H9 (cell line): ENCODE measurements at regions not wholly inside any gene's neighbourhood (a gene's known extent, or its start where the extent isn't known, plus 50 kb on each side); places are given as distances from the start of the nearest gene placed in this dataset.

Source experiments
- DNase-seq: peaks from one replicate; pipeline ENCODE4 v3.0.0-alpha.2; 2017
- H2AFZ ChIP-seq: one replicate; pipeline ENCODE4 v1.6.1; 2013; ENCODE audit warnings: mild to moderate bottlenecking, low read length, control low read depth, moderate library complexity
- H2AK5ac ChIP-seq: 2 replicates; pipeline ENCODE4 v1.6.1; 2013; ENCODE audit warnings: low read length, control low read depth, mixed read lengths; ENCODE audit not compliant: insufficient read length
- H2BK120ac ChIP-seq: one replicate; pipeline ENCODE4 v1.6.1; 2013; ENCODE audit warnings: low read depth, mild to moderate bottlenecking, low read length, control low read depth, inconsistent platforms; ENCODE audit not compliant: poor library complexity, severe bottlenecking
- H2BK12ac ChIP-seq: 2 replicates; pipeline ENCODE4 v1.6.1; 2013; ENCODE audit warnings: low read length, control low read depth, mixed read lengths, low read depth; ENCODE audit not compliant: insufficient read length
- H2BK15ac ChIP-seq: 2 replicates; pipeline ENCODE4 v1.6.1; 2013; ENCODE audit warnings: low read depth, low read length, control low read depth
- H2BK20ac ChIP-seq: one replicate; pipeline ENCODE4 v1.6.1; 2013; ENCODE audit warnings: low read depth, mild to moderate bottlenecking, low read length, control low read depth, inconsistent platforms; ENCODE audit not compliant: poor library complexity, severe bottlenecking
- H2BK5ac ChIP-seq: 2 replicates; pipeline ENCODE4 v1.6.1; 2013; ENCODE audit warnings: low read length, control low read depth, mixed read lengths; ENCODE audit not compliant: insufficient read length
- H3K14ac ChIP-seq: 2 replicates; pipeline ENCODE4 v1.6.1; 2013; ENCODE audit warnings: low read length, control low read depth; ENCODE audit not compliant: insufficient read depth
- H3K18ac ChIP-seq: 2 replicates; pipeline ENCODE4 v1.6.1; 2013; ENCODE audit warnings: low read depth, mild to moderate bottlenecking, mixed read lengths, low read length, control low read depth; ENCODE audit not compliant: insufficient read length
- H3K23ac ChIP-seq: 2 replicates; pipeline ENCODE4 v1.6.1; 2013; ENCODE audit warnings: low read length, control low read depth, mixed read lengths, low read depth; ENCODE audit not compliant: insufficient read length
- H3K23me2 ChIP-seq: 2 replicates; pipeline ENCODE4 v1.6.1; 2013; ENCODE audit warnings: low read depth, mild to moderate bottlenecking, mixed read lengths, low read length, control low read depth; ENCODE audit not compliant: insufficient read length, poor library complexity, severe bottlenecking
- H3K27ac ChIP-seq: 2 replicates; pipeline ENCODE4 v1.5.1; 2013; ENCODE audit warnings: low read length, control low read depth, mixed read lengths, low read depth; ENCODE audit not compliant: insufficient read length
- H3K27me3 ChIP-seq: 2 replicates; pipeline ENCODE4 v1.6.1; 2013; ENCODE audit warnings: low read length, control low read depth, inconsistent platforms; ENCODE audit not compliant: insufficient read depth
- H3K4ac ChIP-seq: 2 replicates; pipeline ENCODE4 v1.6.1; 2013; ENCODE audit warnings: low read depth, mild to moderate bottlenecking, control low read depth, inconsistent platforms, low read length, moderate library complexity
- H3K4me1 ChIP-seq: 2 replicates; pipeline ENCODE4 v1.6.1; 2013; ENCODE audit warnings: low read length, control low read depth, inconsistent platforms; ENCODE audit not compliant: insufficient read depth
- H3K4me2 ChIP-seq: 2 replicates; pipeline ENCODE4 v1.6.1; 2013; ENCODE audit warnings: low read length, control low read depth, mixed read lengths; ENCODE audit not compliant: insufficient read length, insufficient read depth
- H3K56ac ChIP-seq: 2 replicates; pipeline ENCODE4 v1.6.1; 2013; ENCODE audit warnings: low read depth, mild to moderate bottlenecking, mixed read lengths, low read length, control low read depth; ENCODE audit not compliant: insufficient read length
- H3K79me1 ChIP-seq: 2 replicates; pipeline ENCODE4 v1.6.1; 2013; ENCODE audit warnings: low read depth, mild to moderate bottlenecking, moderate library complexity, low read length, control low read depth, inconsistent platforms; ENCODE audit not compliant: insufficient read depth, poor library complexity, severe bottlenecking
- H3K79me2 ChIP-seq: 2 replicates; pipeline ENCODE4 v1.6.1; 2013; ENCODE audit warnings: low read length, control low read depth, inconsistent platforms; ENCODE audit not compliant: insufficient read depth
- H3K9ac ChIP-seq: 2 replicates; pipeline ENCODE4 v1.6.1; 2013; ENCODE audit warnings: low read length, control low read depth, mixed read lengths; ENCODE audit not compliant: insufficient read length; ENCODE audit errors: extremely low read depth
- H3K9me3 ChIP-seq: one replicate; pipeline ENCODE4 v1.6.1; 2013; ENCODE audit warnings: low read depth, low read length, inconsistent platforms; ENCODE audit not compliant: control insufficient read depth
- H3T11ph ChIP-seq: one replicate; pipeline ENCODE4 v1.6.1; 2013; ENCODE audit warnings: mild to moderate bottlenecking, low read length, control low read depth, inconsistent platforms
- H4K20me1 ChIP-seq: one replicate; pipeline ENCODE4 v1.6.1; 2013; ENCODE audit not compliant: control insufficient read depth, insufficient read length, insufficient read depth
- H4K5ac ChIP-seq: 2 replicates; pipeline ENCODE4 v1.6.1; 2013; ENCODE audit warnings: low read depth, mild to moderate bottlenecking, mixed read lengths, low read length, control low read depth; ENCODE audit not compliant: insufficient read length
- H4K8ac ChIP-seq: replicated peaks from 2 replicates; pipeline ENCODE4 v1.6.1; 2013; ENCODE audit warnings: low read length, control low read depth, mixed read lengths, low read depth; ENCODE audit not compliant: insufficient read length
- H4K91ac ChIP-seq: 2 replicates; pipeline ENCODE4 v1.6.1; 2013; ENCODE audit warnings: low read depth, mild to moderate bottlenecking, moderate library complexity, mixed read lengths, low read length, control low read depth; ENCODE audit not compliant: insufficient read length
- H3K27ac Mint-ChIP-seq, 3 experiments: 2 replicates in 2 of 3; 3 replicates in 1 of 3; pipeline ENCODE4 v1.8.0; 2020 to 2021; ENCODE audit warnings: mixed read lengths in 3 of 3, mild to moderate bottlenecking in 1 of 3, moderate library complexity in 1 of 3
- H3K27me3 Mint-ChIP-seq: 2 replicates; pipeline ENCODE4 v1.8.0; 2021; ENCODE audit warnings: low read depth, mild to moderate bottlenecking, moderate library complexity, mixed read lengths
- H3K36me3 Mint-ChIP-seq, 3 experiments: 2 replicates in 2 of 3; 3 replicates in 1 of 3; pipeline ENCODE4 v1.8.0; 2020 to 2021; ENCODE audit warnings: low read depth in 3 of 3, mixed read lengths in 3 of 3; ENCODE audit not compliant: insufficient read depth in 1 of 3
- H3K4me1 Mint-ChIP-seq, 2 experiments: 2 replicates each; pipeline ENCODE4 v1.8.0; 2020; ENCODE audit warnings: mixed read lengths in 2 of 2
- H3K4me3 Mint-ChIP-seq, 2 experiments: 2 replicates in 1 of 2; 3 replicates in 1 of 2; pipeline ENCODE4 v1.8.0; 2020 to 2021; ENCODE audit warnings: mild to moderate bottlenecking in 2 of 2, mixed read lengths in 2 of 2, moderate library complexity in 1 of 2
- H3K9me3 Mint-ChIP-seq, 2 experiments: 2 replicates in 1 of 2; 3 replicates in 1 of 2; pipeline ENCODE4 v1.8.0; 2020; ENCODE audit warnings: mild to moderate bottlenecking in 2 of 2, mixed read lengths in 2 of 2, moderate library complexity in 1 of 2
- WGBS: extraction: QIAGEN DNeasy Blood & Tissue Kit; methylation state at CpG from one replicate; pipeline ENCODE4 v1.1.7; 2013; ENCODE audit warnings: missing lambda C conversion rate, low lambda C conversion rate, mixed read lengths; ENCODE audit not compliant: insufficient read length; ENCODE audit errors: extremely low coverage; 5-methylcytosine and 5-hydroxymethylcytosine counted together
- TF ChIP-seq, protein P1 (sequence below): fragments of 200-600 bp; sonication (generic); conservative IDR thresholded peaks from 3 replicates; pipeline ENCODE4 v1.8.0; 2021; ENCODE audit warnings: antibody characterized with exemption, mild to moderate bottlenecking

DNA sequence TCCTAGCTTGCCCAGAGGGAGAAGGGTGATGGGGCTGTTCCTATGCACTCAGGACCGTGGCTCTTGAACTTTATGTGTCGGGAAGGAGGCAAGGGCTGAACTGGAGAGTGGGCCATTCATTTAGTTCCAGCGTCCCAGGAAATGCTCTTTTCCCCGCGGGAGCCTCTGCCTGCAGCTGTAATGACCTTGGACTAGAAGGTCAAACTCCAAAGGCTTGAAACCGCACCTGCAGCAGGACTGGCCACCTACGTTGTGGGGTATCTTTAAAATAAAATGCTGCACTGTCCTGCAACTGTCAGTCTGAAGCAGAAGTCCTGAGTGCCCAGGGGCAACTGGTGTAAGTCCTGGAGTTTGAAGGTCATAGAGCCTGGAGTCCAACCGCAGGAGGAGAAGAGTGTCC lies 61.5 kb upstream of the LSM6 start:
- Histone ChIP-seq H3K27ac (no peak overlapping the region), H4K91ac (no peak overlapping the region), H3K27me3 (no peaks in the 10 kb centered on the region; the same call in 1 of the 2 replicates), H2BK12ac (no peak overlapping the region), H3K23me2 (no peaks in the 10 kb centered on the region), H2BK120ac (no peak overlapping the region), H2AFZ (no peak overlapping the region), H3K79me2 (no peaks in the 10 kb centered on the region), H3K4ac (no peak overlapping the region), H3K18ac (no peak overlapping the region), H2BK5ac (no peak overlapping the region), H4K8ac (no peak overlapping the region), H3K23ac (no peak overlapping the region), H2AK5ac (no peak overlapping the region), H4K20me1 (no peaks in the 10 kb centered on the region), H2BK20ac (no peak overlapping the region), H3K4me2 (no peak overlapping the region), H2BK15ac (no peak overlapping the region), H3K56ac (no peak overlapping the region), H3K79me1 (no peaks in the 10 kb centered on the region), H3K9me3 (no peaks in the 10 kb centered on the region), H3K4me1 (no peaks in the 10 kb centered on the region), H3K14ac (no peak overlapping the region), H4K5ac (no peak overlapping the region), H3T11ph (no peak overlapping the region), H3K9ac (no peak overlapping the region)
- WGBS = no CpG with 5 or more reads among the region's 8 CpGs
- TF ChIP-seq, protein P1, sequence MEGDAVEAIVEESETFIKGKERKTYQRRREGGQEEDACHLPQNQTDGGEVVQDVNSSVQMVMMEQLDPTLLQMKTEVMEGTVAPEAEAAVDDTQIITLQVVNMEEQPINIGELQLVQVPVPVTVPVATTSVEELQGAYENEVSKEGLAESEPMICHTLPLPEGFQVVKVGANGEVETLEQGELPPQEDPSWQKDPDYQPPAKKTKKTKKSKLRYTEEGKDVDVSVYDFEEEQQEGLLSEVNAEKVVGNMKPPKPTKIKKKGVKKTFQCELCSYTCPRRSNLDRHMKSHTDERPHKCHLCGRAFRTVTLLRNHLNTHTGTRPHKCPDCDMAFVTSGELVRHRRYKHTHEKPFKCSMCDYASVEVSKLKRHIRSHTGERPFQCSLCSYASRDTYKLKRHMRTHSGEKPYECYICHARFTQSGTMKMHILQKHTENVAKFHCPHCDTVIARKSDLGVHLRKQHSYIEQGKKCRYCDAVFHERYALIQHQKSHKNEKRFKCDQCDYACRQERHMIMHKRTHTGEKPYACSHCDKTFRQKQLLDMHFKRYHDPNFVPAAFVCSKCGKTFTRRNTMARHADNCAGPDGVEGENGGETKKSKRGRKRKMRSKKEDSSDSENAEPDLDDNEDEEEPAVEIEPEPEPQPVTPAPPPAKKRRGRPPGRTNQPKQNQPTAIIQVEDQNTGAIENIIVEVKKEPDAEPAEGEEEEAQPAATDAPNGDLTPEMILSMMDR = no peak
- Mint-ChIP-seq H3K9me3 (peaks cover 4 to 6% of the 10 kb centered on the region in 2 experiments; a peak in 3 of 5 replicates), H3K27me3 (peaks cover 3% of the 10 kb centered on the region), H3K36me3 (no peaks in the 10 kb centered on the region), H3K4me3 (no peak overlapping the region), H3K27ac (no peak overlapping the region), H3K4me1 (no peaks in the 10 kb centered on the region)
- DNase-seq = no peak
